ENCODE measurements at regions not wholly inside any gene's neighbourhood (a gene's known extent, or its start where the extent isn't known, plus 50 kb on each side); places are given as distances from the start of the nearest gene placed in this dataset.

DNA sequence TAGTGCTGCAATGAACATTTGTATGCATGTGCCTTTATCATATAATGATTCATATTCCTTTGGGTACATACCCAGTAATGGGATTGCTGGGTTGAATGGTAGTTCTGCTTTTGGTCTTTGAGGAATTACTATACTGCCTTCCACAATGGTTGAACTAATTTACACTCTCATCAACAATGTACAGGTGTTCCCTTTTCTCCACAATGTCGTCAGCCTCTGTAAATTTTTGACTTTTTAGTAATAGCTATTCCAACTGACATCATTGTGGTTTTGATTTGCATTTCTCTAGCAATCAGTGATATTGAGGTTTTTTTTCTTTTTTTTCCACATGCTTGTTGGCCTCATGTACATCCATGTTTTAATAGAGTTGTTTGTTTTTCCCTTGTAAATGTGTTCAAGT lies 2473.5 kb downstream of the PCDH9 start:
- Histone ChIP-seq H3K9me3 (no peaks in the 10 kb centered on the region), H3K36me3 (no peaks in the 10 kb centered on the region), H3K4me3 (no peak overlapping the region), H3K27ac (no peak overlapping the region), H3K4me1 (ENCODE audit: control insufficient read depth in 1 of 2, low read depth in 2 of 2) (no peaks in the 10 kb centered on the region), H3K27me3 (replicated peaks; ENCODE audit: insufficient read depth) (no peaks in the 10 kb centered on the region)
- ATAC-seq (ENCODE audit: insufficient number of reproducible peaks, low FRiP score, low read depth) (no peak), DNase-seq (ENCODE audit: low spot score) (no peak)
- TF ChIP-seq, protein P1, sequence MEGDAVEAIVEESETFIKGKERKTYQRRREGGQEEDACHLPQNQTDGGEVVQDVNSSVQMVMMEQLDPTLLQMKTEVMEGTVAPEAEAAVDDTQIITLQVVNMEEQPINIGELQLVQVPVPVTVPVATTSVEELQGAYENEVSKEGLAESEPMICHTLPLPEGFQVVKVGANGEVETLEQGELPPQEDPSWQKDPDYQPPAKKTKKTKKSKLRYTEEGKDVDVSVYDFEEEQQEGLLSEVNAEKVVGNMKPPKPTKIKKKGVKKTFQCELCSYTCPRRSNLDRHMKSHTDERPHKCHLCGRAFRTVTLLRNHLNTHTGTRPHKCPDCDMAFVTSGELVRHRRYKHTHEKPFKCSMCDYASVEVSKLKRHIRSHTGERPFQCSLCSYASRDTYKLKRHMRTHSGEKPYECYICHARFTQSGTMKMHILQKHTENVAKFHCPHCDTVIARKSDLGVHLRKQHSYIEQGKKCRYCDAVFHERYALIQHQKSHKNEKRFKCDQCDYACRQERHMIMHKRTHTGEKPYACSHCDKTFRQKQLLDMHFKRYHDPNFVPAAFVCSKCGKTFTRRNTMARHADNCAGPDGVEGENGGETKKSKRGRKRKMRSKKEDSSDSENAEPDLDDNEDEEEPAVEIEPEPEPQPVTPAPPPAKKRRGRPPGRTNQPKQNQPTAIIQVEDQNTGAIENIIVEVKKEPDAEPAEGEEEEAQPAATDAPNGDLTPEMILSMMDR (IDR thresholded peaks at IDR 0.05), result no peak

DNA sequence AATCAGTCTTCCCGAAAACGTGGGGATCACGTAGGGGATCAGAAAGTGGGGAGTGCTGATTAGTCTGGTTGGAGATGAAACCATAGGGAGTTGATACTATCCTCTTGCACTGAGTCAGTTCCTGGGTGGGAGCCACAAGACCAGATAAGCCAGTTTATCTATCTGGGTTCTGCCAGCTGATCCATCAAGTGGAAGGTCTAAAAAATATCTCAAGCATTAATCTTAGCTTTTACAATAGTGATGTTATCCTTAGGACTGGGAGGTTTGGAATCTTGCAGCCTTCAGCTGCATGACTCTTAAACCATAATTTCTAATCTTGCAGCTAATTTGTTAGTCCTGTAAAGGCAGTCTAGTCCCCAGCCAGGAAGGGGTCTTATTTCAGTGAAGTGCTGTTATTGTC lies 2474.2 kb downstream of the PCDH9 start:
- no peaks in the 10 kb centered on the region for H3K4me1 ChIP-seq (ENCODE audit: control insufficient read depth in 1 of 2, low read depth in 2 of 2)
- no peak for ATAC-seq (ENCODE audit: insufficient number of reproducible peaks, low FRiP score, low read depth)
- H3K27ac ChIP-seq, result no peak overlapping the region
- H3K36me3 ChIP-seq, result no peaks in the 10 kb centered on the region
- no peak for DNase-seq (ENCODE audit: low spot score)
- no peak overlapping the region for H3K4me3 ChIP-seq
- no peaks in the 10 kb centered on the region for H3K9me3 ChIP-seq
- TF ChIP-seq, protein P1 (IDR thresholded peaks at IDR 0.05), result no peak
- H3K27me3 ChIP-seq (replicated peaks; ENCODE audit: insufficient read depth), result no peaks in the 10 kb centered on the region

DNA sequence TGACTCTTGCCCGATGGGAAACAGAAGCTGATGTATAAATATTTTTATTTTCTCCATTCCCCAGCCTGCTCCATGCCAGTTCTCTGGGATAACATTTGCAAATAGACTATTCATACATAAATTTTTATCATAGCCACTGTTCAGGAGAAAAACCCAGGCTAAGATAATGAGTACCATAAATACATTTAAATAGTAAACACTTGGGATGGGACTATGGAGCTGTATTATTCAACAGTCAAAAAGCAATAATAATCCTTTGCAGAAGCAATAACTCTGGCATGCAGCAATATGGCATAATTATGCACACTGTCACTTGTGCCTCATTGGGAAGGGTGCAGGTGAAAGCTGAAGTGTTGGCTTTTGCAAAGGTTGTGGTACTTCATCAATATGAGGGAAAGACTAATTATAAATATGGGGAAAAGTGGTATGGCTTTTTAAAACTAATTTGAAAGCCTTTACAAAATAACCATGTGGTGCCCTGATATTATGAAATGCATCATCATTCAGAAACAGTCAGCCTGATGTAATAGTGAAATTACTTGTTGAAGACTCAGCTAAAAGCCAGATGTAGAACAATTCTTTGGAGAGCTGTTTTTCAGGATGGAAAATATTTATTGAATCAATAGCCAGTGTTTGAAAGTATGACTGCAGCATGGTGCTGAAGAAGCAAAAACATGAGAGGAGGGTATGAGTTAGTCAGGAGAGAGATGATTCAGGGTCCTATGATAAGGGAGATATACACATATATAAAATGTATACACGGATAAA lies 2476.7 kb downstream of the PCDH9 start:
- DNase-seq (ENCODE audit: low spot score) (no peak), ATAC-seq (ENCODE audit: insufficient number of reproducible peaks, low FRiP score, low read depth) (no peak)
- no peak overlapping the region for H3K4me3 ChIP-seq
- no peaks in the 10 kb centered on the region for H3K36me3 ChIP-seq
- no peaks in the 10 kb centered on the region for H3K4me1 ChIP-seq (ENCODE audit: control insufficient read depth in 1 of 2, low read depth in 2 of 2)
- no peak overlapping the region for H3K27ac ChIP-seq
- TF ChIP-seq, protein P1 (IDR thresholded peaks at IDR 0.05), result no peak
- no peaks in the 10 kb centered on the region for H3K27me3 ChIP-seq (replicated peaks; ENCODE audit: insufficient read depth)
- no peaks in the 10 kb centered on the region for H3K9me3 ChIP-seq

DNA sequence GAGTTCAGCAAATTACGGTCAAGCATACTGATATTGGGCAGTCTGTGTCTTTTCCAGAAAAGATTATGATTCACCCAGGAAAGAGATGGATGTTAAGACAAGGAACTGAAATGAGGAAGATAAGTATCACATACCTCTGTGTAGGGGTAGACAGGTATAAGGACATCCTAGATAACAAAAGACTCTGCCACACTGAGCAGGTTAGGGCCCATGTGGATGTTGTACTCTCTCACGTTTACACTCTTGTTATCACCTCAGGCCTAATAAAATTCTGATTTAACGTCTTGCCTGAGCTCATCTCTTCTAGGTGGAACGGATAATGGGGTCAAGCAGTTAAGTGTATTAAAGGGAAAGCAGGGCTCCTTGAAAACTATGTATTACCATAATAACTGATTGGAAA lies 2480.8 kb downstream of the PCDH9 start:
- no peaks in the 10 kb centered on the region for H3K36me3 ChIP-seq
- H3K4me3 ChIP-seq, result no peak overlapping the region
- DNase-seq (ENCODE audit: low spot score), result no peak
- H3K9me3 ChIP-seq, result no peaks in the 10 kb centered on the region
- no peak for ATAC-seq (ENCODE audit: insufficient number of reproducible peaks, low FRiP score, low read depth)
- H3K27me3 ChIP-seq (replicated peaks; ENCODE audit: insufficient read depth), result no peaks in the 10 kb centered on the region
- H3K27ac ChIP-seq, result no peak overlapping the region
- H3K4me1 ChIP-seq (ENCODE audit: control insufficient read depth in 1 of 2, low read depth in 2 of 2), result no peaks in the 10 kb centered on the region
- TF ChIP-seq, protein P1 (IDR thresholded peaks at IDR 0.05), result no peak

DNA sequence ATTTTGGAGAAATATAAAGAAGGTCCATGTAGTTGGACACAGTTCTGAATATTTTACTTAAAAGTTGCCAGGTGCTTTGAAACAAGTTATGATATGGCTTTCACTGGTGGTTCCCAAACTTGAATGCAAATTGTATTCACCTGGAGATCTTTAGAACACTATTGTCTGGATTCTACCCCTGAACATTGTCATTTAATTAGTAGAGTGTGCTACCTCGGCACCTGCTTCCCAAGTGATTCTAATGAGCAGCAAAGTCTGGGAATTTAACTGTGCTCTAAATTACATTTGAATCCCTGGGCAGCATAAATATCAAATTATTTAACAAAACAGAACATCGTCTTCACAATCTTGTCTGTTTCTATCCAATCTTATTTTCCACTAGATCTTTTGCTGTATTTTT lies 2483.3 kb downstream of the PCDH9 start:
- DNase-seq (ENCODE audit: low spot score) (no peak), ATAC-seq (ENCODE audit: insufficient number of reproducible peaks, low FRiP score, low read depth) (no peak)
- H3K4me3 ChIP-seq, result no peak overlapping the region
- H3K27ac ChIP-seq, result no peak overlapping the region
- no peaks in the 10 kb centered on the region for H3K27me3 ChIP-seq (replicated peaks; ENCODE audit: insufficient read depth)
- H3K4me1 ChIP-seq (ENCODE audit: control insufficient read depth in 1 of 2, low read depth in 2 of 2), result no peaks in the 10 kb centered on the region
- TF ChIP-seq, protein P1 (IDR thresholded peaks at IDR 0.05), result no peak
- H3K9me3 ChIP-seq, result no peaks in the 10 kb centered on the region
- no peaks in the 10 kb centered on the region for H3K36me3 ChIP-seq
